ENCODE measurements at regions not wholly inside any gene's neighbourhood (a gene's known extent, or its start where the extent isn't known, plus 50 kb on each side); places are given as distances from the start of the nearest gene placed in this dataset.

DNA sequence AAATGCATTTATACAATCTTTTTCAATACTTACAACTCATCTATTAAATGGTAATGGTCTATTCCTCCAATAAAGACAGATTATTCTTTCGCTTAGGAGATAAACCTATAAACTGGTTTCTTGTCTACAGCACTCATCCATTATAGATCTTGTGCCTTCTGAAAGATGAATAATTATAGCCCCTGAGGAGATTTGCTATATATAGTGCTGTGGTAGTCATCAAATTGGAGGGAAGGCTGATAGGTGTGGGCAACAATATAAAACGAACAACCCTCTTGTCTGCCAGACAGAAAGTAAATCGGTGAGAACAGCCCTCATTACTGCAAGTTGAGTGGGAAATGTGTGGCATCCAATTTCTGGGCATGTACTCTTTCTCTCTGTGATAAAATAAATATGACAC lies 292.5 kb upstream of the CNR1 start:
- Histone ChIP-seq H2BK15ac (ENCODE audit: low read depth, low read length) (no peak overlapping the region), H2BK5ac (ENCODE audit: insufficient read length, low read length) (no peak overlapping the region), H3K27ac (ENCODE audit: insufficient read length, low read depth, low read length) (no peak overlapping the region), H3K9me3 (ENCODE audit: control insufficient read depth, low read depth, low read length) (no peaks in the 10 kb centered on the region), H3T11ph (ENCODE audit: low read length) (no peak overlapping the region), H4K20me1 (ENCODE audit: control insufficient read depth, insufficient read depth, insufficient read length) (no peaks in the 10 kb centered on the region), H3K23ac (ENCODE audit: insufficient read length, low read depth, low read length) (no peak overlapping the region), H4K91ac (ENCODE audit: insufficient read length, low read depth, low read length) (no peak overlapping the region), H4K8ac (replicated peaks; ENCODE audit: insufficient read length, low read depth, low read length) (no peak overlapping the region), H2BK20ac (ENCODE audit: low read depth, low read length, poor library complexity, severe bottlenecking) (no peak overlapping the region), H3K18ac (ENCODE audit: insufficient read length, low read depth, low read length) (no peak overlapping the region), H3K4me1 (ENCODE audit: insufficient read depth, low read length) (no peaks in the 10 kb centered on the region), H3K79me2 (ENCODE audit: insufficient read depth, low read length) (no peaks in the 10 kb centered on the region), H3K56ac (ENCODE audit: insufficient read length, low read depth, low read length) (no peak overlapping the region), H3K4ac (ENCODE audit: low read depth, low read length) (no peak overlapping the region), H3K27me3 (ENCODE audit: insufficient read depth, low read length) (no peaks in the 10 kb centered on the region), H2AFZ (ENCODE audit: low read length) (no peak overlapping the region), H3K4me2 (ENCODE audit: insufficient read depth, insufficient read length, low read length) (no peak overlapping the region), H2BK120ac (ENCODE audit: low read depth, low read length, poor library complexity, severe bottlenecking) (no peak overlapping the region), H2BK12ac (ENCODE audit: insufficient read length, low read depth, low read length) (no peak overlapping the region), H3K9ac (ENCODE audit: extremely low read depth, insufficient read length, low read length) (no peak overlapping the region), H4K5ac (ENCODE audit: insufficient read length, low read depth, low read length) (no peak overlapping the region), H2AK5ac (ENCODE audit: insufficient read length, low read length) (no peak overlapping the region), H3K23me2 (ENCODE audit: insufficient read length, low read depth, low read length, poor library complexity, severe bottlenecking) (no peaks in the 10 kb centered on the region), H3K79me1 (ENCODE audit: insufficient read depth, low read depth, low read length, poor library complexity, severe bottlenecking) (no peaks in the 10 kb centered on the region), H3K14ac (ENCODE audit: insufficient read depth, low read length) (no peak overlapping the region)
- DNase-seq = no peak
- no CpG with 5 or more reads among the region's 3 CpGs for WGBS (ENCODE audit: extremely low coverage, insufficient read length, low lambda C conversion rate)
- H3K4me1 Mint-ChIP-seq = 0 out of 4 replicates have a peak, but pooled peaks cover 0 to 2% of the 10 kb centered on the region in 2 experiments
- no peak overlapping the region for H3K27ac Mint-ChIP-seq
- no peaks in the 10 kb centered on the region for H3K27me3 Mint-ChIP-seq (ENCODE audit: low read depth)
- H3K36me3 Mint-ChIP-seq (ENCODE audit: insufficient read depth in 1 of 3, low read depth in 3 of 3) = no peaks in the 10 kb centered on the region; a peak in 1 of 7 replicates
- peaks cover 6 to 7% of the 10 kb centered on the region in 2 experiments; a peak in 4 of 5 replicates for H3K9me3 Mint-ChIP-seq
- TF ChIP-seq, protein P1, sequence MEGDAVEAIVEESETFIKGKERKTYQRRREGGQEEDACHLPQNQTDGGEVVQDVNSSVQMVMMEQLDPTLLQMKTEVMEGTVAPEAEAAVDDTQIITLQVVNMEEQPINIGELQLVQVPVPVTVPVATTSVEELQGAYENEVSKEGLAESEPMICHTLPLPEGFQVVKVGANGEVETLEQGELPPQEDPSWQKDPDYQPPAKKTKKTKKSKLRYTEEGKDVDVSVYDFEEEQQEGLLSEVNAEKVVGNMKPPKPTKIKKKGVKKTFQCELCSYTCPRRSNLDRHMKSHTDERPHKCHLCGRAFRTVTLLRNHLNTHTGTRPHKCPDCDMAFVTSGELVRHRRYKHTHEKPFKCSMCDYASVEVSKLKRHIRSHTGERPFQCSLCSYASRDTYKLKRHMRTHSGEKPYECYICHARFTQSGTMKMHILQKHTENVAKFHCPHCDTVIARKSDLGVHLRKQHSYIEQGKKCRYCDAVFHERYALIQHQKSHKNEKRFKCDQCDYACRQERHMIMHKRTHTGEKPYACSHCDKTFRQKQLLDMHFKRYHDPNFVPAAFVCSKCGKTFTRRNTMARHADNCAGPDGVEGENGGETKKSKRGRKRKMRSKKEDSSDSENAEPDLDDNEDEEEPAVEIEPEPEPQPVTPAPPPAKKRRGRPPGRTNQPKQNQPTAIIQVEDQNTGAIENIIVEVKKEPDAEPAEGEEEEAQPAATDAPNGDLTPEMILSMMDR (conservative IDR thresholded peaks at IDR 0.05) = no peak
- no peak overlapping the region for H3K4me3 Mint-ChIP-seq

Data from H9 (cell line).